SK-N-SH treated with all-trans-retinoic acid at 6 μM for 48 hours (cell line): ENCODE measurements at regions not wholly inside any gene's neighbourhood (a gene's known extent, or its start where the extent isn't known, plus 50 kb on each side); places are given as distances from the start of the nearest gene placed in this dataset.

Experiments used
- CSDC2 ChIP-seq: fragments of 250-450 bp; sonication (Bioruptor Pico); IDR thresholded peaks from 2 replicates; pipeline ENCODE4 v1.5.0; 2020; ENCODE audit warnings: mild to moderate bottlenecking, moderate library complexity
- ESRRG ChIP-seq: fragments of 250-450 bp; sonication (Bioruptor Pico); IDR thresholded peaks from 2 replicates; pipeline ENCODE4 v1.6.1; 2021; ENCODE audit warnings: mild to moderate bottlenecking
- OSR1 ChIP-seq: fragments of 250-450 bp; sonication (Bioruptor Pico); IDR thresholded peaks from 2 replicates; pipeline ENCODE4 v1.8.0; 2022; ENCODE audit warnings: moderate library complexity, mild to moderate bottlenecking, inconsistent platforms
- PPARA ChIP-seq: fragments of 250-450 bp; sonication (Bioruptor Pico); IDR thresholded peaks from 2 replicates; pipeline ENCODE4 v1.5.0; 2020; ENCODE audit warnings: mild to moderate bottlenecking, borderline replicate concordance
- ZFP3 ChIP-seq: fragments of 250-450 bp; sonication (Bioruptor Pico); IDR thresholded peaks from 2 replicates; pipeline ENCODE4 v1.5.0; 2020; ENCODE audit warnings: mild to moderate bottlenecking, moderate library complexity
- ZNF565 ChIP-seq: fragments of 450-650 bp; formaldehyde crosslinking; conservative IDR thresholded peaks from 2 replicates; pipeline ENCODE4 v1.5.0; 2020; ENCODE audit warnings: low read depth, mild to moderate bottlenecking, moderate library complexity
- TF ChIP-seq, protein P1 (sequence below): fragments of 250-450 bp; sonication (Bioruptor Pico); IDR thresholded peaks from 2 replicates; pipeline ENCODE4 v1.8.0; 2020; ENCODE audit warnings: mild to moderate bottlenecking, moderate library complexity, borderline replicate concordance
- TF ChIP-seq, protein P2 (sequence below): fragments of 250-450 bp; sonication (Bioruptor Pico); IDR thresholded peaks from 2 replicates; pipeline ENCODE4 v1.8.0; 2021; ENCODE audit warnings: low read depth, mild to moderate bottlenecking, moderate library complexity, borderline replicate concordance

DNA sequence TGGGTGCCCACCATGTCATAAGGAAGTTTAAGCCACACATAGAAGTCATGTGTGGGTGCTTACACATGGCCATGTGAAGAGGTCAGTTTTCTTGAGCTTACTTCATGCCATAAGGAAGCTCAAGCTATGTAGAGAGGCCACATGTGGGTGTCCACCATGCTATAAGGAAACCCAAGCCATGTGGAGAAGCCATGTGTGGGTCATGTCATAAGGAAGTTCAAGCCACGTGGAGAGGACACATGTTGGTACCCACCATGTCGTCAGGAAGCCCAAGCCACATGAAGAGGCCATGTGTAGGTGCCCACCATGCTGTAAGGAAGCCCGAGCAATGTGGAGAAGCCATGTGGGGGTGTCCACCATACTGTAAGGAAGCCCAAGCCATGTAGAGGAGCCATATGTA lies 1089.2 kb upstream of the AUTS2 start:
- TF ChIP-seq, protein P1, sequence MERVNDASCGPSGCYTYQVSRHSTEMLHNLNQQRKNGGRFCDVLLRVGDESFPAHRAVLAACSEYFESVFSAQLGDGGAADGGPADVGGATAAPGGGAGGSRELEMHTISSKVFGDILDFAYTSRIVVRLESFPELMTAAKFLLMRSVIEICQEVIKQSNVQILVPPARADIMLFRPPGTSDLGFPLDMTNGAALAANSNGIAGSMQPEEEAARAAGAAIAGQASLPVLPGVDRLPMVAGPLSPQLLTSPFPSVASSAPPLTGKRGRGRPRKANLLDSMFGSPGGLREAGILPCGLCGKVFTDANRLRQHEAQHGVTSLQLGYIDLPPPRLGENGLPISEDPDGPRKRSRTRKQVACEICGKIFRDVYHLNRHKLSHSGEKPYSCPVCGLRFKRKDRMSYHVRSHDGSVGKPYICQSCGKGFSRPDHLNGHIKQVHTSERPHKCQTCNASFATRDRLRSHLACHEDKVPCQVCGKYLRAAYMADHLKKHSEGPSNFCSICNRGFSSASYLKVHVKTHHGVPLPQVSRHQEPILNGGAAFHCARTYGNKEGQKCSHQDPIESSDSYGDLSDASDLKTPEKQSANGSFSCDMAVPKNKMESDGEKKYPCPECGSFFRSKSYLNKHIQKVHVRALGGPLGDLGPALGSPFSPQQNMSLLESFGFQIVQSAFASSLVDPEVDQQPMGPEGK (CRISPR knock-in tag) = no peak
- no peak for TF ChIP-seq CSDC2 (CRISPR knock-in tag)
- TF ChIP-seq, protein P2, sequence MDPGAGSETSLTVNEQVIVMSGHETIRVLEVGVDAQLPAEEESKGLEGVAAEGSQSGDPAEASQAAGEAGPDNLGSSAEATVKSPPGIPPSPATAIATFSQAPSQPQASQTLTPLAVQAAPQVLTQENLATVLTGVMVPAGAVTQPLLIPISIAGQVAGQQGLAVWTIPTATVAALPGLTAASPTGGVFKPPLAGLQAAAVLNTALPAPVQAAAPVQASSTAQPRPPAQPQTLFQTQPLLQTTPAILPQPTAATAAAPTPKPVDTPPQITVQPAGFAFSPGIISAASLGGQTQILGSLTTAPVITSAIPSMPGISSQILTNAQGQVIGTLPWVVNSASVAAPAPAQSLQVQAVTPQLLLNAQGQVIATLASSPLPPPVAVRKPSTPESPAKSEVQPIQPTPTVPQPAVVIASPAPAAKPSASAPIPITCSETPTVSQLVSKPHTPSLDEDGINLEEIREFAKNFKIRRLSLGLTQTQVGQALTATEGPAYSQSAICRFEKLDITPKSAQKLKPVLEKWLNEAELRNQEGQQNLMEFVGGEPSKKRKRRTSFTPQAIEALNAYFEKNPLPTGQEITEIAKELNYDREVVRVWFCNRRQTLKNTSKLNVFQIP (CRISPR knock-in tag) = no peak
- no peak for TF ChIP-seq ESRRG (CRISPR knock-in tag)
- TF ChIP-seq OSR1 = no peak
- TF ChIP-seq ZNF565 = peak; percentile 83; the same call in 1 of the 2 replicates
- no peak for TF ChIP-seq ZFP3 (CRISPR knock-in tag)
- TF ChIP-seq PPARA (CRISPR knock-in tag) = no peak
